GM19351 (cell line): ENCODE measurements at regions not wholly inside any gene's neighbourhood (a gene's known extent, or its start where the extent isn't known, plus 50 kb on each side); places are given as distances from the start of the nearest gene placed in this dataset.

Experiments used
- ATAC-seq: cut with Tn5 transposase; IDR thresholded peaks from one replicate; pipeline ENCODE4 v1.9.1; 2021; ENCODE audit warnings: mild to moderate bottlenecking, moderate library complexity; ENCODE audit not compliant: unreplicated experiment

DNA sequence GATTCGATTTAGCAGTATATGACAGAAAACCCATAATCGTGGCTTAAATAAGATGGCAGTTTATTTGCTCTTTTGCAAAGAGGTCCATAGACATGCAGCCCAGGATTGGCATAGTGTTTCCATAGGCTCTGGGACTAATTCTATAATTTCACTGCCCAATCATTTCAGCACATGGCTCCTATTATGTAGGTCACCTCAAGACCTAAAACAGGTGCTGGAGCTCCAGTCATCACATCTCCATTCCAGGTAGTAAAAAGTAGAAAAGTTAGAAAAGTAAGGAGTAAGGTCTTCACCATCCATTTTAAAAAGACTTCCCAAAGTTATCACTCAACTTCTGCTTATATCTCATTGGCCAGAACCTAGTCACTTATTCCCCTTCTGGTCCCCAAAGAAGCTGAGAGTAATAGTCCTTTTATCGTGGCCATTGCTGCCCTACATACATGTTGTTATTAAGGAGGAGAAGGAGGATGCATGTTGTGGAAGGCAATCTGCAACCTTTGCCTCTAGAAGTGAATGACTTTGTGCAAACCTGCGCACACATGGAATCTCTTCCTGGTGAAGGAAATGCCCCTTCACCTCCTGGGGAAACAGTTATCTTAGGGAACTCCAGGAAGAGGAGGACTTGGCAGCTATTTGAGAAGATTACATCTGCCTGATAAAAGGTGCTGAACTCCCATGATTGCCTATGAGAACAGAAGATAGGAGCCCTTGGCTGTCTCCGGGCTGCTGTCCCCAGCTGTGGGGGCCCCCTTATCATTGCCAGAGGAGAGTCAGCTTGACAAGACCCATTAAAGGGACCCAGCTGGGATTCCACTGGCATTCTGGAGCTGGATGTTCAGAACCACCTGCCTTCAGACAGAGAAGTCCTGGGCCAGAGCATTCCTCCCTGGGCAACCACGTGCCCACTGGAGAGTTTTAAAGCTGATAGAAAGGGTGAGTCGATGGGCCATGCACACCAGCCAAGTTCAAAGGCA lies 330.6 kb upstream of the ZMIZ1 start:
- no peak for ATAC-seq

DNA sequence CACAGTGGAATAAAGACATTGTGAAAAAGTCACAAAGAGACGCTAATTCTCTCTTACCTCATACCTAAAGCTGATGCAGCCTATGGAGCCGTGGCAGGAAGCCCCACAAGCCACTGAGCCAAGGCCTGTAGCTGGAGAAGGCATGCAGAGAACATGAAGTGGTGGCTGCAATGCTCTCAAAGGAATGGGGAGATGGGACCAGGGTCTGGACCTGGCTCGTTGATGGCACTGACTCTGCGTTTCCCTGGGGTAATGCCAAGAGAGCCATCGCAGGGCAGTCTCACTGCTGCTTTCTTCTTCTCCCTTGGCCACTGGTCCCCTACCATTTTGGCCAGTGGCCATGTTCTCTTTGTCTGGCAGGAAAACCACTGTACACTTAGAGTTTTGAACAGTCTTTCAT lies 329.9 kb upstream of the ZMIZ1 start:
- no peak for ATAC-seq

DNA sequence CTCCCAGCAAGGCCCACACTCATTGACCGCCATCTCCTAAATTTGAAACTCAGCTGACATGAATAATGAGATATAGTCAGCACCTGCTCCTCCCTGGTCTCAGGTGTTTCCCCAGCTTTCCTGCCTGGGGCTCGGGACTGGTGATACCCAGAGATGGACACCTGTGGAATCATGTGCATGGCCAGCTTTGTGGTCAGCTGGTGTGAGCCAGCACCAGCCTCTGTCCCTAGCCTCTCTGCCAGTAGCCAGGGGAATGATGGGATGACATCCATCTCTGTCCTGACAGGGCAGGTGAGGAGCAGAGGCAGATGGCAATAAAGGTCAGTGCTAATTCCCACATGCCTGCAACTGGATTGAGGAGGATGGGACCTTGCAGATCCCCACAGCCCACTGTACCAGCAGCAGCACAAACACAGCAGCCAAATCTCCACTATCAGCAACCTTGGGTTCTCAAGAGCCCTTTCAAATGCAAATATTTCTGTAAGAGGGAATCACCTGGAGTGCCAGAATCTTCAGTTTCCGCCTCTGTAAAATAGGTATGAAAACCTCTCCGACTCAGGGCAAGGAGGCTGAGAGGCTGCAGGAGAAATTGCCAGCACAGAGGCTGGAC lies 329.2 kb upstream of the ZMIZ1 start:
- no peak for ATAC-seq

DNA sequence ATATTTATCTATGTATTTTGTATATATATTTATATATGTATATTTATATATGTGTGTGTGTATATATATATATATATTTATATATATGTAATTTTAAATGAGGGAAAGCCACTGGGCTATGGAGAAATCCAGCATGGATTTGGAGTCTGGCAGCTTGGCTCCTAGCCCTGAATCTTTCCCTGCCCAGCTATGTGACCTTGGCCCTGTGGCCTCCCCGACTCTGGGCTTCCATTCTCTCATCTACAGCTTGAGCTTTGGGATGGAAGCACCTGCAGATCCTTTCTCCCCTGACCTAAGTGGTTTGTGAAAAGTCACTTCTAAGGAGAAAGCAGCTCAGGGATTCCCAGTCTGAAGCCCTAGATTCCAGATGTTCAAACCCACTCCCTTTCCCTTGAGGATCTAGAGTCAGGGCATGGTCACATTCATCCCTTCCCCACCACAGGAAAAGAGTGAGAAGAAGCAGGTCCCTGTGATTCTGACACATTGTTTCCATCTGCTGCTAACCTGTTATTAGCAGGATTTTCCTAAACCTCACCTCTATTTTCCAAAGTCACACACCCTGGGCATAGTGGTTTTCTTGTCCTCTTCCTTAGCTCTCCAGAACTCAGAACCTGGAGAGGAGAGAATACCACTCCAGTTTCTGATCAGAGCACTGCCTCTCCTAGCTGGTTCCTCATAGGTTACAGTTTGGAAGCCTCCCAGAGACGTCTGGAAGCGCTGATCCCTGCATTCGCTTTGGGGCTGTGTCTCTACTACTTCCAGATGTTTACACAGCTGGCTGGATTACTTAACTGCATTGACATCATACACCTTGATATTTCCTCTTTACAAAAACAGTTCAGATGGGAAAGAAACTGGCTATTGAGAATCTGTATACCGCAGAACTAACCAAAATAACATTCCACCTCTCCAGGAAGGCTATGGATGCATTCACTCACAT lies 327.5 kb upstream of the ZMIZ1 start:
- no peak for ATAC-seq

DNA sequence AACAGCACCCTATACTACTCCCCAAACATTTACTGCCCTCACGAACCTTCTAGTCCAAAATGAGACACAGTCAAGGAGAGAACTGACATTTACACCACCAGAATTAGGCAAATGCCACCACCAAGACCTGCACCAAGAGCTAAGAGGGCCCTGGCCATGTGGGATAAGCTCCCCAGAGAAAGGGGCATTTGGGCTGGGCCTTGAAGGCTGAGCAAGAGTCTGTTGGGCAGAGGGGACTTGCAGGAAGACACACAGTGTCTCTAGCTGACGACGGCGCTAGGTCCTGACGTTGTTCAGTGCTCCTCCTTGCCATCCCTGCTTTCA lies 326.4 kb upstream of the ZMIZ1 start:
- ATAC-seq: no peak

DNA sequence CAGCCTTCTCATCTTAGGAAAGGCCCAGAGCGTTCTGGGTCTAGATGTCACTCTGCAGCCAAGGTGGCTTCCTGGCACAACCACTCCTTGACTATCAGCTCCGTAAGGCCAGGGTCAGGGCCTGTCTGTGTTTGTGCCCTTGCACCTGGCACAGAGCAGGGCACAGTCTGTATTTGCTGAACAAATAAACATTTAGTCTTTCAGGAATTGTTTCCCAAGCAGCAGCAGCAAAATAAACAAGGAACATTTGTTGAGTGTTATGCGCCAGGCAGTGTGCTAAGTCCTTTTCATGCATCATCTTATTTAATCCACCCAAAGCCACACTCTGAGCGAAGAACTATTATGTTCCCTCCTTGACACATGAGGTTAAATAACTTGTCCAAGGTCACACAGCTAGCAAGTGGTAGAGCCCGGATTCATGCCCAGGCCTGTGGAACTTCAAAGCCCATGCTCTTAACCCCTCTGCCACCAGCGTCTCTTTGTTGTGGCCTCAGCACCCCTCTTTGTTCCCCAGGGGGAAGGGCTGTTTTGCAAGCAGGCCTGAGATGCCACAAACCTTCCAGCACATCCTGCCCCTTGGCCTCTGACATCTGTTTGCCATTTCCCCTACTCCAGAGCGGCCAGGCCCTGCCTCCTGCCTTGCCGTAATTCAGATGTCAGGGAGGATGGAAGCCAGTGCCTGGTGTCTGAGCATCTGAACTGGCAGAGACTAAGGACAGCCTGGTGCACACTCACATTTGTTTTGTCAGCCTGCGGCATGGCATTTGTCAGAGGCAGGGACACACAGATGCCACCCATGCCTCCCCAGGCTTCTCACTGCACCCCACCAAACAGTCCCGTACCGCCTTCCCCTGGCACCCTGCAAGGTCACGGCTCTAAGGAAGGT lies 325.8 kb upstream of the ZMIZ1 start:
- ATAC-seq: no peak

DNA sequence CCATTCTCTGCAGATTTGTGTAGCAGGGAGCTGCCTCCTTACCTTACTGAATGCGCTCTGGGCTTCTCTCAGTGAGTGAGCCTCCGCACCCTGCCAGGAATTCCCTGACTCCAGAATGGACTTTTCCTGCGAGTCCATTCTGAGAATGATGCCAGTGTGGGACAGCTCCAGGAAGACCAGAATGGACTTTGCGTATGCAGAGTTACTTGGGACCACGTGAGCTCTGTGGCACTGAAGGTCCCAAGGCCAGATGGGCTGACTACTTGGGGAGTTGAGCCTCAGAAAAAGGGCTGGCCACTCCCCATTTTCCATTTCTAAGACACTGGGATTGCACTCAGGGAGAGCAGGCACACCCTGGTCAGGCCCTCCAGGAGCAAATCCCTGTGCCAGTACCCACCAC lies 324.7 kb upstream of the ZMIZ1 start:
- ATAC-seq: no peak

DNA sequence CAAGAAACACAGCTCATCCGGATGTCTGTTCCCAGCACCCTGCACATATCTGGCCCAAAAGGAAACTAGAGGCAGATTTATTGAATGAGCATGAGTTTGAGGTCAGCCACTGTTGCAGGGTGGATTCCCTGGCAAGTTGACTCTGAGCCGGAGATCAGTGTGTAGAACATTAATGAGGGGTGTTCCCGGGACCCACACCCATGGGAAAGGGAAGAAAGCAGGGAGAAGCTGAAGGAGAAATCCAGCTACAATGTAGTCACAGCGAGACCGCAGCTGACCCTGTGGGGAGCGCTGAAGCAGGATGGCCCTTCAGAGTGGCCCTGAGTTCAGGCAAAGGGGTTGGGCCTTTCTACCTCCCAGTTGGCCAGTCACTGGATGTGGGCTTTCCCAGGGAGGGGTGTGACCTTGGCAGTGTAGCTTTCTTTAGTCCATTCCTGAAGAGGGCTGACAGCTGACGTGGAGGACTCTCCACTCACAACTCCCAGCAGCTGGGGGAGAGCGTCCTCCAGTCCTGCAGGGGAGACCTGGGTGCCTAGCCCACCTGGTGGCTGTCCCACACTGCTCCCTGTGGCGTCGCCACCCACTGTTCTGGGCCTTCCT lies 324.2 kb upstream of the ZMIZ1 start:
- ATAC-seq: no peak

DNA sequence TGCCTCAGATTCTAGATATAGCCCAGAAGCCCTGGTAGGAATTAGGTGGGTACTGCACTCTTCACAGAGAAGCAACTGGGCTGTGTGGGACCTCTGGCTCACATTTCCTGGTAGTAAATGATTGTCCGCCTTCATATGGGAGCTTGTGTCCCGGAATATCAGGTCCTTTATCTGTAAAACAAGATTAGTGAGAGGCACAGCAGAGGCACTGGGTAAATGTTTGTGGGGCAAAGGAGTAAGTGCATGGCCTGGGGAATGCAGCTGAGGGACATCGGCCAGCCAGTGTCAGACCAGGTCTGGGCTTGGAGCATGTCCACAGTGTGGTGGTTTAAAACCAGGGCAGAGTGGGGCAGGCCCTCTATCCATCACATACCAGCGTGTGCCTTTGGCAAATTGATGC lies 323.3 kb upstream of the ZMIZ1 start:
- ATAC-seq: no peak

DNA sequence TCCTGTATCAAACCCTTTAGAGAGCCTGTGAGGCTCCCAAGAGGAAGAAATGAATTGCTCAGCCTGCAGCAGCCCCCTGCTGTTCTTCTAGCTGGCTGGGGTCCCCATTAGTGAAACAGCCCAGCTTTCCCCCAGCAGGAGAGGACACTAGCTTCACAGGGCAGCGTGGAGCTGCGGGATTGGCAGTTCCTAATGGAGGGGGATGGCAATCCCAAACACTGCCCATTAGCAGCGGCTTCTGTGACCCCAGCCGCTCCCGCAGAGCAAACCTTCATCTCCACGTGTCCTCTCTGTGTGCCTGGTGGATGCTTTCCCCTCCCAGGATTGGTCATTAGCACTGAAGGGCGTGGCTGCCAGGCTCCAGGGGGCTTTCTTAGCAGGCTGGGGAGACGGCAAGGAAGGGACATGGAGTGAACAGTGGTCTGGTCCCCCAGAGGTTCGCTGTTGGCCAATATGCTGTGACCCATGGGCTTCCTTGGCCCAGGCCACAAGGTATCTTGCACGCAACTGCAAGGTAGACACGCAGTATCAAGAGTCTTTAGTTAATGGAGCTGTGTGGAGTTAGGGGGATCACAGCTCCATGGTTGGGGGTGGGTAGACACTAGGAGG lies 322.5 kb upstream of the ZMIZ1 start:
- no peak for ATAC-seq

DNA sequence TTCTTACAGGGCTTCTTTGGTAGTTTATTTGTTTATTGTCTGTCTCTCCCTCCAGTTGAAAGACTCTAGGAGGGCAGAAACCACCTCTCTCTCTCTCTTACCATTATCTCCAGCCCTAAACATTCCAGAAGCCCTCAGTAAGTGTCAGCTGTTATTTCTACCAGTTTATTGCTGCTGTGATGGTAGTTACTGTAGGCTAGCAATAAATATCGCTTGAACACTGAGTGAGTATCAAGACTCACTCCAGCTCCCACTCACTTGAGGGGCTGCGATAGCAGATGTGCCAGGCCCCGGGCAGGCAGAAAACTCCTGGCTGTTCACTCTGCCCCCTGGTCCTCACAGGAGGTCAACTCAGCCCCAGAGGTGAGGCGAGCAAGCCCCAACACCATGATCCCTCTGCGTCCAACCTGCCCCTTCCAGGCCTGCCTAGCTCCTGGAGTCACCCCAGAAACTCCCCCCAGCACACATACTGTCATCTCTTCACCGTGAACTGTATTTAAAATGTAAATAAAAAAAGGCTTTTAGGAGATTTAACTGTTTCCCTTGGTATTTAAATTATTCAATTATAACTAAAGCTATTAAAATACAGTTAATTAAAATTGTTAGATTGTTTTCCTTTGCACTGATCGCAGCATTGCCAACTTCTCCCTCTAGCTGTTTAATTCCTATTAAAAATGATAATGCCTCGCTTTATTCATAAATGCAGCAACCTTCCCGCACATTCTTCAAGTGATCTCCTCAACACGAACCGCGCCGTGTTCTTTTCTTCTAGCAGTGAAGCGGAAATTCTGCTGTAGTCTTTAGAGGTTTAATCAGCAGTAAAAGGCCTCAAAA lies 321.1 kb upstream of the ZMIZ1 start:
- ATAC-seq: no peak

DNA sequence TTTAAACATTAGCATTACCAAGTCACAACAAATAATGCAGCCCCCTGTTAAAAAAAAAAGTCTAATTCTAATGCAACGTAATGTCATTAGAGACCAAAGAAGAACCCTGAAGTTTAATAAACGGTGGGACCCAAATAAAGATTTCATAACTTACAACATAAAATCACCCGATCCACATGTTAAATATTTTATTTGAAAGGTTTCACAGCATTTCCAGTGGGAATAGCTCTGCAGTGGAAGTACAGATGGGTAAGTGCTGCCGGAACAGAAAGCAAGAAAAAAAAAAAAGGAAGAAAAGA lies 320.6 kb upstream of the ZMIZ1 start:
- no peak for ATAC-seq

DNA sequence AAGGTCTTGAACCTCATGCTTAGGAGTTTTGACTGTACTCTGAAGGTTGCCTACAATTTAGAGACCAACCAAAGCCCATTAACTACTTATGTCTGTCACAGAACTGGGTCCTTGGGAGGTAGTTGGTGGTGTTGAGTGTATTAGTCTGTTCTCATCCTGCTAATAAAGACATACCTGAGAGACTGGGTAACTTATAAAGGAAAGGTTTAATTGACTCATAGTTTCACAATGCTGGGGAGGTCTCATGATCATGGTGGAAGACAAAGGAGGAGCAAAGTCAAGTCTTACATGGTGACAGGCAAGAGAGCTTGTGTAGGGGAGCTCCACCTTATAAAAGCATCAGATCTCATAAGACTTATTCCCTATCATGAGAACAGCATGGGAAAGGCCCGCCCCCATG lies 319.6 kb upstream of the ZMIZ1 start:
- no peak for ATAC-seq

DNA sequence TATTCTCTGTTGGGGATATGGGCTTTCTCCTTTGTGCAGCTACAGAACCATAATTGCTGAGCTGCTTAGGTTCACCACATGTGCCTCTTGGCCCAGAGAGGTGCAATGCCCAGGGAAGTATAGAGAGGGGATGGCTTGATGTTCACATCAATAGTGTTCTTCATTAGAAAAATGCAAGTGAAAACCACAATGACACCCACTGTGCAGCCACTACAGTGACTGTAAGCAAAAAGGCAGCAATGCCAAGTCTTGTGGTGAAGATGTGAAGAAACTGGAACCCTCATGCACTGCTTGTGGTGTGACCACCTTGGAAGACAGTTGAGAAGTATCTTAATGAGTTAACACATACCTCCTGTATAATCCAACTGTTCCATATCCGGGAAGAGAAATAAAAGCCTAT lies 318.9 kb upstream of the ZMIZ1 start:
- no peak for ATAC-seq

DNA sequence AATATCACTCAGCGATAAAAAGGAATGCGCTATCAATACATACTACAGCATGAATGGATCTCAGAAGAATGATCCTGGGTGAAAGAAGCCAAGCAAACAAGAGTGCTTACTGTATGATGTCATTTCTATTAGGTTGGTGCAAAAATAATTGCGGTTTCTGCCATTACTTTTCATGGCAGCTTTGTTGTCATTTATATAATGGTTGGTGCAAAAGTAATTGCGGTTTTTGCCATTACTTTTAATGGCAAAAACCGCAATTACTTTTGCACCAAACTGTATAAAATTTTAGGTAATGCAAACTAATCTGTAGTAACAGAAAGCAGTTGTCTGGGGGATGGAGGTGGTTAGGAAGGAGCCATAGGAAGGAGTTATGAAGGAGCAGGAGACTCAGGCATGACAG lies 318.3 kb upstream of the ZMIZ1 start:
- no peak for ATAC-seq

DNA sequence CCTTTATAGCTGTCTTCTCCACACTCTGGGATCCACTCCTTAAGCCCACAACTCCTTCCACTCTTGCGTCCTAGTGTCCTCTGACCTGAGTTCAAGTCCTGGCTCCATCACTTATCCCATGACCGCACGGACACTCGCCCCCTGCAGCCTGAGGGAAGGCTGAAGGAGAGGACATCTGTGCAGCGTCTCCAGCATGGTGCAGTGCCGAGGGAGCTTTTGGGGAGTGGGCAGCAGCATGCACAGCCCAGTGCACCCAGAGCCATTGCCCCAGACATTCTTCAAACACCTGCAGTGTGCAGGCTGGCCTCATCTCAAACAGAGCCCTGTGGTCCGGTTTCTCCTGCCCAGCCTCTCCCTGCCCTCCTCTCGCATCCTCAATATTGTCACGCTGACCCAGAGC lies 317.1 kb upstream of the ZMIZ1 start:
- ATAC-seq: no peak

DNA sequence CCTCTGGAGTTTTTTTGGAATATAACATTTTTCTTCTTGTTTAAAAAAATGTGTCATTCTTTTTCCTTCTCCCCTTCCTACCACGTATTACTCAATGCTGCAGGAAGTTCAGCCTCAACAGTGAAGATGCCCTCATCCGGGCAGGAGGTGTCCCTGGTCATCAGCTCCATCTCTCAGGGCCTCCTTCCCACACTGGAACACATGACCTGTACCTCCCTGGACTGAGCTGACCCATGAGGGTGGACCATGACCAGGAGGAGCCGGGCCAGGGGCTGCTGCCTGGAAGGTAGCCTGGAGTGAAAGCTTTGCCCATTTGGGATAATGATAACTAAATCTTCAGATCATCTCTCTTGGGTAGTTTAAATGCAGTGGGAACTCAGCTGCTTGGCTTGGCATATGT lies 316.5 kb upstream of the ZMIZ1 start:
- no peak for ATAC-seq

DNA sequence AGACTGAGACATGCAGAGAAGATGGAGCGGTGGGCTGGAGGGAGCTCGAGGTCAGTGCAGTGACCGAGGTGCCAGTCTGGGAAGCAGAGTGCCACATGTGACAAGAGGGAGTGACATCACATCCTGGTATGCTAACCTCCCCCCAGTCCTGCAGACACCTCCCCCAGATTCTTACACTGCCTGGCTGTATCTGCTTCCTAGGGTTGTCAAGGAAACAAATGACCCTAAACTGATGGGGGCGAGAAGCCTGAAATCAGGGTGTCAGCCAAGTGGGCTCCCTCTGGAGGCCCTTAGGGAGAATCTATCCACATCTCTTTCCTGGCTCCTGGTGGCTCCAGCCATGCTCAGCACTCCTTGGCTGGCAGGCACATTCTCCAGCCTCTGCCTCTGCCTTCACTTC lies 316.1 kb upstream of the ZMIZ1 start:
- no peak for ATAC-seq
